Retinal pigment epithelial cell (primary cell): ENCODE measurements at regions not wholly inside any gene's neighbourhood (a gene's known extent, or its start where the extent isn't known, plus 50 kb on each side); places are given as distances from the start of the nearest gene placed in this dataset.

Experiments
- DNase-seq: peaks from one replicate; pipeline ENCODE4 v3.0.0-alpha.2; 2010; ENCODE audit warnings: low read depth
- H3K4me3 ChIP-seq: 2 replicates; pipeline ENCODE4 v1.5.1; 2011; ENCODE audit warnings: mild to moderate bottlenecking, low read length, control low read depth, moderate library complexity
- CTCF ChIP-seq: conservative IDR thresholded peaks from 2 replicates; pipeline ENCODE4 v1.5.1; 2011; ENCODE audit warnings: low read depth, low read length, control low read depth, inconsistent platforms

DNA sequence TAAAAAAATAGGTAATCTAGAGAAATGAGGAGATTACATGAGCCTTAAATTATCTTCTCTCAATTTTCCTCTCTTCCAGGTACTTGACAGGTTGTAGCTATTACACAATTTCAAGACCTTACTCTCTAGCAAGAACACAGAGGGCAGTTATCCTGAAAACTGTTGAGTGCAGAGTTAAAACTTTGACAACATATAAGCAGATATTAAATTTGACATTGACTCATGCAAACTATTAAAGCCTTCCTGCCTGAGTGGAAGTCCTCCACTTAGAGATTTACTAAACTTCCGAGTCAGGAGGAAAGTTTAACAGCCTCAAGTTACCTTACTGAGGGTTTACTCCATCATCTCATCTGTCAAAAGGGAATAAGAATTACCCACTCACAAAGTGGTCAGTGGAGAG lies 73.5 kb upstream of the ARID5B start:
- no peak for TF ChIP-seq CTCF
- H3K4me3 ChIP-seq, result no peak overlapping the region
- DNase-seq, result no peak

DNA sequence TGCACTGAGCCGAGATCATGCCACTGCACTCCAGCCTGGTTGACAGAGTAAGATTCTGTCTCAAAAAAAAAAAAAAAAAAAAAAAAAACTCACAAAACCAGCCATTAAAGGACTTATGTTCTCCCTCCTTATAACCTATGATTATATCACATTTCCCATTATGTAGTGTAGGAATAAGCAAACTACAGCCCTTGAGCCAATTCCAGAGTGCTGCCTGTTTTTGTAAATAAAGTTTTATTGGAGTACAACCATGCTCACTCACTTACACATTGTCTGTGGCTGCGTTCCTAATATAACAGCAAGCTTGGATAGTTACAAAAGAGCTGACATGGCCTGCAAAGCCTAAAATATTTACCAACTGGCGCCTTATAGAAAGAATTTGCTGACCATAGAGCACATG lies 72.7 kb upstream of the ARID5B start:
- TF ChIP-seq CTCF, result no peak
- no peak overlapping the region for H3K4me3 ChIP-seq
- no peak for DNase-seq

- DNase-seq, result no peak
- H3K4me3 ChIP-seq, result no peak overlapping the region
- no peak for TF ChIP-seq CTCF
These were observed 71.2 kb upstream of the ARID5B start for GRCh38 chr10:61830072-61830845.

DNA sequence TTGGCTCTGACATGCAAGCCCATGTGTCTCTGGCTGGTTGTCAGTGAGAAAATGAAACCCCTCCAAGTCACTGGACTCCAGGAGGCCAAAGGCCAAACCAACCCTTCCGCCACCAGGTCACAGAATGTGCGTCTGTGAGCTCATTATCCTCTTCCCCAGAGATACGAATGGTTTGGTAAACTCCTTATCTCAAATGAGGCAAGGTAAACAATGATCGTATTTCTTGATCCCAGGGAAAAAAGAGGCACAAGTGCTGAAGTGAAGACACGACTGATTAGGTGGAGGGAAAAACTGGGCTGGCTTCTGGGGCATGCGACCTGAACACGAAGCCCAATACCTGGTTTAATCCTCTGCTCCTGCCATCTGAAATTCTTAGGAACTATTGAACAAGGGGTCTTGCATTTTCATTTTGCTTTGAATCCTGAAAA lies 70.6 kb upstream of the ARID5B start:
- no peak for TF ChIP-seq CTCF
- no peak overlapping the region for H3K4me3 ChIP-seq
- no peak for DNase-seq

DNA sequence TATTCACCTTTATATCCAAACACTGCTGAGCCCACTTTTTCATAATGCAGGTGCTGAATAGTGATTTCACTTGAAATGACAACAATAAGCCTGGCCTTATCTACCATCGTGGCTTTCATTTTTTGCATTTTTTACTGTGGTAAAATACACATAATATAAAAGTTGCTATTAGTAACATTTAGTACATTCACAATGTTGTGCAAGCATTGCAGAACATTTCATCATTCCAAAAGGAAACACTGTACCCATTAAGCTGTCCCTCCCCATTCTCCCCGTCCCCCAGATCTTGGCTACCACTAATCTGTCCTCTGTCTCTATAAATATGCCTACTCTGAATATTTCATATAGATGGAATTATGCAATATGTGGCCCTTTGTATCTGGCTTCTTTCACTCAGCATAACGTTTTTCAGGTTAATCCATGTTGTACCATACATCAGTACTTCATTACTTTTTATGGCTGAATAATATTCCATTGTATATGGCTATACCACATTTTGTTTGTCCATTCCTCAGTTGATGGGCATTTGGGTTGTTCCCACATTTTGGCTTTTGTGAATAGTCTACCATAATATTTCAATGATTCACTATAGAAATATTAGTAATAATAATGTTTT lies 68.5 kb upstream of the ARID5B start:
- TF ChIP-seq CTCF, result no peak
- H3K4me3 ChIP-seq, result no peak overlapping the region
- DNase-seq, result no peak

GRCh38 chr10:61834519-61834918 lies 67.0 kb upstream of the ARID5B start:
- TF ChIP-seq CTCF, result no peak
- H3K4me3 ChIP-seq, result no peak overlapping the region
- no peak for DNase-seq
